GM23248 (cell line): ENCODE measurements at regions not wholly inside any gene's neighbourhood (a gene's known extent, or its start where the extent isn't known, plus 50 kb on each side); places are given as distances from the start of the nearest gene placed in this dataset.

Experiments used
- DNase-seq: peaks from one replicate; pipeline ENCODE4 v3.0.0-alpha.2; 2015
- H2AFZ ChIP-seq: fragments of 200-600 bp; sonication (generic); 2 replicates; pipeline ENCODE4 v1.6.1; 2016; ENCODE audit warnings: antibody characterized with exemption
- H3F3A ChIP-seq: fragments of 200-600 bp; sonication (generic); 2 replicates; pipeline ENCODE4 v1.6.1; 2016; ENCODE audit warnings: mild to moderate bottlenecking, antibody characterized with exemption, mixed run types; ENCODE audit not compliant: insufficient read depth
- H3K27ac ChIP-seq: fragments of 200-600 bp; sonication (generic); 2 replicates; pipeline ENCODE4 v1.5.1; 2016; ENCODE audit warnings: mild to moderate bottlenecking
- H3K27me3 ChIP-seq: fragments of 200-600 bp; sonication (generic); replicated peaks from 2 replicates; pipeline ENCODE4 v1.6.1; 2016; ENCODE audit warnings: mild to moderate bottlenecking; ENCODE audit not compliant: insufficient read depth
- H3K36me3 ChIP-seq: fragments of 200-600 bp; sonication (generic); 2 replicates; pipeline ENCODE4 v1.6.1; 2016; ENCODE audit warnings: low read depth, mild to moderate bottlenecking
- H3K4me1 ChIP-seq: fragments of 200-600 bp; sonication (generic); 2 replicates; pipeline ENCODE4 v1.6.1; 2016; ENCODE audit warnings: mild to moderate bottlenecking; ENCODE audit not compliant: insufficient read depth
- H3K4me2 ChIP-seq: fragments of 200-600 bp; sonication (generic); one replicate; pipeline ENCODE4 v1.6.1; 2016; ENCODE audit warnings: mild to moderate bottlenecking; ENCODE audit not compliant: unreplicated experiment
- H3K4me3 ChIP-seq: fragments of 200-600 bp; sonication (generic); 2 replicates; pipeline ENCODE4 v1.5.1; 2016; ENCODE audit warnings: mild to moderate bottlenecking
- H3K79me2 ChIP-seq: fragments of 200-600 bp; sonication (generic); 2 replicates; pipeline ENCODE4 v1.6.1; 2016; ENCODE audit warnings: mild to moderate bottlenecking; ENCODE audit not compliant: insufficient read depth
- H3K9ac ChIP-seq: fragments of 200-600 bp; sonication (generic); 2 replicates; pipeline ENCODE4 v1.6.1; 2016; ENCODE audit warnings: mild to moderate bottlenecking
- H3K9me2 ChIP-seq: fragments of 200-600 bp; sonication (generic); 2 replicates; pipeline ENCODE4 v1.6.1; 2016; ENCODE audit warnings: mixed run types, mild to moderate bottlenecking, moderate library complexity; ENCODE audit not compliant: insufficient read depth
- H3K9me3 ChIP-seq: fragments of 200-600 bp; sonication (generic); one replicate; pipeline ENCODE4 v1.6.1; 2017; ENCODE audit warnings: low read depth
- H4K20me1 ChIP-seq: fragments of 200-600 bp; sonication (generic); 2 replicates; pipeline ENCODE4 v1.6.0; 2016; ENCODE audit not compliant: insufficient read depth
- EZH2 ChIP-seq: fragments of 200-600 bp; sonication (generic); IDR thresholded peaks from 2 replicates; pipeline ENCODE4 v1.6.1; 2018; ENCODE audit warnings: antibody characterized with exemption, mild to moderate bottlenecking; ENCODE audit not compliant: insufficient read depth, poor library complexity, severe bottlenecking
- EZH2phosphoT487 ChIP-seq: fragments of 200-600 bp; sonication (generic); IDR thresholded peaks from 2 replicates; pipeline ENCODE4 v1.6.1; 2018; ENCODE audit warnings: antibody characterized with exemption, moderate library complexity, mild to moderate bottlenecking, low read depth; ENCODE audit not compliant: insufficient read depth
- WGBS, 2 experiments: methylation state at CpG; one replicate each; pipeline ENCODE4 v1.1.6; 2015 to 2017; ENCODE audit warnings: low lambda C conversion rate in 2 of 2, low coverage in 1 of 2; ENCODE audit errors: missing lambda C conversion rate in 2 of 2; 5-methylcytosine and 5-hydroxymethylcytosine counted together
- in situ Hi-C: fragments of 300-500 bp; cut with MboI; formaldehyde crosslinking; loops from 2 replicates; pipeline ENCODE4 v1.15.0; 2020

DNA sequence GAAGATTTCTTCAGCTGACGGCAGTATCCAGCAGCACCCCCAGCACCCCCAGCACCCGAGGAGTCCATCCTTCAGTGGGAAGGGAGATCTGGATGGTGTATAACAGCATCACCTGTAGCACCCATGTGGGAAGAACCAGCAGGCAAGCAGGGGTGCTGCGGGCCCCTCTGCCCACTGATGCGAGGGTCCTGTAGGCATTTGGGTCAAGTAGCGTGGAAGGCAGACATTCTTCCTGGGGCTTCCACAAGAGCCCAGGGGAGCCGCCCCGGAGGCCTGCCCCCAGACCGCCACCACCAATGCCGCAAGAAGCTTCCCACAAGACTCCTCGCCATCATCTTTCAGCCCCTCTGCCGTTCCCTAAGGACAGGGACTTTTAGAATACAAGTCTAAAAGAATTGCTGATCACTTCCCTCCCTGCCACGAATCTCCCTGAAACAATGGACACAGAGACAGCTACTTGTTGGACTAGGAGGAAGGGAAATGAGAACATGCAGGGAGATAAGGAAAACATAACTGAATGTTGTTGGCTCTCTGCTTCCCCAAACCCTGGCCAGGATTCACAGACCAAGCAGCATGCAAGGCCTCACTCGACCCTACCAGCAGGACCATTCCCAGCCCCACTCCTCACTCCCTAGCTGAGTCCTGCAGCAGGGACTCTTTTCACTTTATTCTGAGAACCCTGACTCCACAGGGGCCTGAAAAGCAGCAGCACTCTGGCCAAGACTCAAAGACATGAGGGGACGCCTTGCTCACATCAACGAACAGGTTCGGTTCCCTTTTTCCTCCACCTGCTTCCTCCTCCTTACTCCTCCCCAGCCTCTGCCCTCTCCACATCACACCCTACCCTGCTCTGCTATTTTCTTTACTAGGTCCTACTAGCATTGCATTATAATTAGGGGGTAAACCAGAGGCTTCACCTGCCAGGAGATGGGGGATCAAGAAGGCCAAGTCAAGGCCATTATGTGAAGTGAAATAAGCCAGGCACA, 164.5 kb downstream of the HERPUD2 start:
- Histone ChIP-seq H3K4me3 (no peak overlapping the region), H2AFZ (no peak overlapping the region), H3K9ac (no peak overlapping the region), H3K36me3 (no peaks in the 10 kb centered on the region), H3F3A (no peaks in the 10 kb centered on the region), H4K20me1 (no peaks in the 10 kb centered on the region), H3K9me2 (no peaks in the 10 kb centered on the region), H3K9me3 (no peaks in the 10 kb centered on the region), H3K79me2 (no peaks in the 10 kb centered on the region), H3K4me1 (no peaks in the 10 kb centered on the region), H3K4me2 (no peak overlapping the region), H3K27me3 (peaks cover 30% of the 10 kb centered on the region), H3K27ac (no peak overlapping the region)
- TF ChIP-seq EZH2 (no peak), EZH2phosphoT487 (no peak)
- in situ Hi-C loops, result no loop called here
- DNase-seq, result no peak
- 65 to 67% methylated on average over 16 of the region's 16 CpGs for WGBS, 2 experiments

DNA sequence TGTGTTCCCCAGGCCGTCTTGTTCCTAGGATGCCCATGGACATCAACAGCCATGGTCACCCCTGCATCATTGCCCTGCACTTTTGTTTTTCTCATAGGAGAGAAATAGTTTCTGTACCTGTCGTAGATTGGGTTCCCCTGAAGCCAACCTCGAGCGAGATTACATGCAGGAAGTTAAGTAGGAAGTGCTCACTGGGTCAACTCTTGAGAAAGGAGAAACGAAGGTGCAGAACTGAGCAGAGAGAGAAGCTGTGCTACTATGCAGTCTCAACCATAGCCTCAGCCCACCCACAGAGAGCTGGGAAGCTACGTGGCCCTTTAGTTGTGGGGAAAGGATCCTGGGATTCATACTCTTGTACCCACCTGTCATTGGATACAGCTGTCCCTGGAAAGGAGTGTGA, 165.2 kb downstream of the HERPUD2 start:
- H3K4me1 ChIP-seq, result no peaks in the 10 kb centered on the region
- no peaks in the 10 kb centered on the region for H3K9me3 ChIP-seq
- no peak overlapping the region for H3K27ac ChIP-seq
- H3K4me3 ChIP-seq, result no peak overlapping the region
- H3K27me3 ChIP-seq, result peaks cover 29% of the 10 kb centered on the region
- no peak overlapping the region for H2AFZ ChIP-seq
- H3K79me2 ChIP-seq, result no peaks in the 10 kb centered on the region
- in situ Hi-C loops, result no loop called here
- no peak overlapping the region for H3K4me2 ChIP-seq
- 30 to 31% methylated on average over 6 of the region's 6 CpGs for WGBS, 2 experiments
- H4K20me1 ChIP-seq, result no peaks in the 10 kb centered on the region
- no peak overlapping the region for H3K9ac ChIP-seq
- no peaks in the 10 kb centered on the region for H3K36me3 ChIP-seq
- no peaks in the 10 kb centered on the region for H3F3A ChIP-seq
- no peak for DNase-seq
- TF ChIP-seq EZH2 (no peak), EZH2phosphoT487 (no peak)
- no peaks in the 10 kb centered on the region for H3K9me2 ChIP-seq

DNA sequence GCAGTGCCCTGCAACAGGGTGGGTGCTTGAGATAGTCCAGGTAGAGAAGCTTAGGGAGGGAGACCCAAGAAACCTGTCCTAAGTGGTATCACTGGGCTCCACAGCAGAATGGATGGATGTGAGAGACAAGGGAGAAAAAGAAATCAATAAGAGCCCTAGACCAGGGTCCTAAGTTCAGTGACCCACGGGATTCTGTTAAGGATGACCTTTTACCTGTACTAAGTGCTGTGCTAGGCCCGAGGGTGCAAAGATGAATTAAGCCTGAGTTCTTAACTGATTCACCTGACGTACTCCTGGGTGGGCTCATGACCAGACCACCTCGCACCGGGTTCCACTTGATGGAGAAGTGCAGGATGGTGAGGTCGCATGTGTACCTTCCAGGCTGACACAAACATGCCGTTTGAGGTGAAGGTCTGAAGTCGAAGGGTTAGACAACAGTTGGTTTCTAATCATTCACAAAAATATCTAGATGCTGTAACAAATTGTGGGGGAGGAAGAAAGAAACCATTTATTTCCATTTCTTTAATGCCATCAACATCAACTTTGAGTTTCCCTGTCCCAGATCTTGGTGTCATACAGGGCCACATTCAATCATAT, 166.5 kb downstream of the HERPUD2 start:
- Histone ChIP-seq H3K9me2 (no peaks in the 10 kb centered on the region), H3K27me3 (peaks cover 33% of the 10 kb centered on the region), H3K27ac (no peak overlapping the region), H3F3A (no peaks in the 10 kb centered on the region), H3K4me1 (no peaks in the 10 kb centered on the region), H4K20me1 (no peaks in the 10 kb centered on the region), H2AFZ (no peak overlapping the region), H3K9me3 (no peaks in the 10 kb centered on the region), H3K79me2 (no peaks in the 10 kb centered on the region), H3K9ac (no peak overlapping the region), H3K4me2 (no peak overlapping the region), H3K4me3 (no peak overlapping the region), H3K36me3 (no peaks in the 10 kb centered on the region)
- DNase-seq, result no peak
- no peak for TF ChIP-seq EZH2phosphoT487
- TF ChIP-seq EZH2, result no peak
- in situ Hi-C loops, result no loop called here
- 29 to 33% methylated on average over 8 of the region's 8 CpGs for WGBS, 2 experiments

DNA sequence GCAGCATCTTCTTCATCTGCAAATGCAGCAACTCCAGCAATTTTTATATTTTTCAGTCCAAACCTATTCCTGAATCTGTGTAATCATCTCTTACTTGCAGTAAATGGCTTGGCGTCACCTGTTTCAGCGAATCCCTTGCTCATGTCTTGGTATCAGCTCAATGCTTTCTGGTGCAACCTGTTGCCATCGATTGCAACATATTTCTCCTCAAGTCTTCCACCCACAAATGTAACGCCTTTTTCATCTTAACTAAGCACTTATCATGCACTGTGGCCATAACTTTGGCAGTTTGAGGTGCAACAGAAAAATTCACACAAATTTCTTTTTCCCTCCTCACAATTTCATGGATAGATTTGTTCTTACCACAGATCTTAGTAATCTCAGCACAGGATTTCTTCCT, 168.3 kb downstream of the HERPUD2 start:
- H3K27ac ChIP-seq, result no peak overlapping the region

More for the DNA sequence above, 168.3 kb downstream of the HERPUD2 start:
- H3K36me3 ChIP-seq, result no peaks in the 10 kb centered on the region
- H3K79me2 ChIP-seq, result no peaks in the 10 kb centered on the region
- H4K20me1 ChIP-seq, result no peaks in the 10 kb centered on the region
- TF ChIP-seq EZH2, result no peak
- no peak for TF ChIP-seq EZH2phosphoT487
- no peak overlapping the region for H2AFZ ChIP-seq
- no peaks in the 10 kb centered on the region for H3F3A ChIP-seq
- no peak overlapping the region for H3K9ac ChIP-seq
- 48 to 57% methylated on average over 4 of the region's 4 CpGs for WGBS, 2 experiments
- H3K4me2 ChIP-seq, result no peak overlapping the region
- H3K9me2 ChIP-seq, result no peaks in the 10 kb centered on the region
- no peak overlapping the region for H3K4me3 ChIP-seq
- H3K4me1 ChIP-seq, result no peaks in the 10 kb centered on the region
- H3K9me3 ChIP-seq, result no peaks in the 10 kb centered on the region
- DNase-seq, result no peak
- in situ Hi-C loops, result no loop called here
- peaks cover 40% of the 10 kb centered on the region for H3K27me3 ChIP-seq
